Gastrocnemius medialis (tissue), 4 donors: ENCODE measurements at regions not wholly inside any gene's neighbourhood (a gene's known extent, or its start where the extent isn't known, plus 50 kb on each side); places are given as distances from the start of the nearest gene placed in this dataset.

ENCODE experiments used
- ATAC-seq, 2 donors: fragments of 150-250 bp; one replicate each; pipeline ENCODE4 v1.9.1; 2016
- DNase-seq, 2 donors: peaks; one replicate each; pipeline ENCODE4 v3.0.0-alpha.2; 2019
- H3K27ac ChIP-seq, 4 donors: fragments of 200-600 bp; sonication (generic); 1 replicate in 1 of 4; 2 replicates in 3 of 4; pipeline ENCODE4 v1.5.1; 2016 to 2018; ENCODE audit warnings: mild to moderate bottlenecking in 2 of 4, moderate library complexity in 1 of 4
- H3K27me3 ChIP-seq, 3 donors: fragments of 200-600 bp; sonication (generic) in 2 of 3; 1 replicate in 1 of 3; 2 replicates in 2 of 3; pipeline versions ENCODE4 v1.5.1 to v1.6.0; 2016 to 2019; ENCODE audit warnings: mild to moderate bottlenecking in 1 of 3, moderate library complexity in 1 of 3
- H3K36me3 ChIP-seq, 2 donors: fragments of 200-600 bp; sonication (generic) in 1 of 2; one replicate each; pipeline ENCODE4 v1.5.1; 2017 to 2018
- H3K4me1 ChIP-seq, 2 donors: fragments of 200-600 bp; sonication (generic) in 1 of 2; one replicate each; pipeline ENCODE4 v1.5.1; 2016 to 2017; ENCODE audit warnings: mild to moderate bottlenecking in 2 of 2
- H3K4me3 ChIP-seq, 4 donors: fragments of 200-600 bp; sonication (generic) in 3 of 4; 1 replicate in 1 of 4; 2 replicates in 3 of 4; pipeline ENCODE4 v1.5.1; 2016 to 2019; ENCODE audit warnings: mild to moderate bottlenecking in 2 of 4
- H3K9me3 ChIP-seq, 3 donors: fragments of 200-600 bp; sonication (generic) in 2 of 3; 1 replicate in 1 of 3; 2 replicates in 2 of 3; pipeline ENCODE4 v1.5.1; 2016 to 2019
- CTCF ChIP-seq, 5 experiments: fragments of 450-650 bp in 3 of 5; fragments of 200-600 bp in 2 of 5; sonication (generic) in 2 of 5; IDR thresholded peaks in 4 of 5; conservative IDR thresholded peaks in 1 of 5; 1 replicate in 4 of 5; 2 replicates in 1 of 5; pipeline ENCODE4 v1.5.1; 2016 to 2019; ENCODE audit warnings: antibody characterized with exemption in 5 of 5, mild to moderate bottlenecking in 3 of 5, moderate library complexity in 3 of 5
- POLR2A ChIP-seq, 2 donors: fragments of 450-650 bp; IDR thresholded peaks; one replicate each; pipeline ENCODE4 v1.6.1; 2017; ENCODE audit warnings: antibody characterized with exemption in 2 of 2, mild to moderate bottlenecking in 2 of 2, moderate library complexity in 2 of 2
- in situ Hi-C, 4 donors: fragments of 200-750 bp; cut with MboI; loops; one replicate each; pipeline versions ENCODE4 v1.15.0 to v1.8.0; 2017; ENCODE audit warnings: low sequenced_read_pairs in 4 of 4
- intact Hi-C: fragments of 100-400 bp; cut with DNase I; formaldehyde crosslinking; loops from one replicate; pipeline ENCODE4 v1.15.1; 2023; ENCODE audit warnings: low total_unique reads

- no peak overlapping the region for H3K27ac ChIP-seq
- H3K4me3 ChIP-seq: no peak overlapping the region
- H3K9me3 ChIP-seq: no peaks in the 10 kb centered on the region
- TF ChIP-seq CTCF (IDR thresholded peaks at IDR 0.05 in 4 of 5, conservative IDR thresholded peaks at IDR 0.05 in 1 of 5) (no peak), POLR2A (IDR thresholded peaks at IDR 0.05) (no peak)
- H3K36me3 ChIP-seq: no peaks in the 10 kb centered on the region
- in situ Hi-C loops: no loop called here
- no peak for ATAC-seq
- DNase-seq: no peak
- no peaks in the 10 kb centered on the region for H3K27me3 ChIP-seq
- no peaks in the 10 kb centered on the region for H3K4me1 ChIP-seq
- intact Hi-C loops: no loop called here
Observed at GRCh38 chrX:38746102-38746501, 55.2 kb upstream of the MID1IP1 start.

GRCh38 chrX:38750551-38750950 is 50.7 kb upstream of the MID1IP1 start:
- intact Hi-C loops: loop anchor here (5.0 kb wide), 3 partner anchors 232 to 492 kb away; no protein-coding TSS in a partner anchor
- ATAC-seq: no peak
- in situ Hi-C loops: loop anchor here (5.0 to 25.0 kb wide), 5 partner anchors 237 to 494 kb away; no protein-coding TSS in a partner anchor

More at GRCh38 chrX:38750551-38750950, 50.7 kb upstream of the MID1IP1 start:
- H3K27me3 ChIP-seq: no peaks in the 10 kb centered on the region
- DNase-seq: no peak
- H3K27ac ChIP-seq: no peak overlapping the region
- no peaks in the 10 kb centered on the region for H3K9me3 ChIP-seq
- H3K36me3 ChIP-seq: no peaks in the 10 kb centered on the region
- no peaks in the 10 kb centered on the region for H3K4me1 ChIP-seq
- no peak for TF ChIP-seq POLR2A (IDR thresholded peaks at IDR 0.05)
- TF ChIP-seq CTCF (IDR thresholded peaks at IDR 0.05 in 4 of 5, conservative IDR thresholded peaks at IDR 0.05 in 1 of 5): no peak
- H3K4me3 ChIP-seq: no peak overlapping the region
